Common myeloid progenitor, CD34-positive (primary cell): ENCODE measurements at regions not wholly inside any gene's neighbourhood (a gene's known extent, or its start where the extent isn't known, plus 50 kb on each side); places are given as distances from the start of the nearest gene placed in this dataset.

Experiments used
- CTCF ChIA-PET: fragments of 350-600 bp; sonication (Branson Sonifier 250); formaldehyde crosslinking; loops from one replicate; lab custom pipeline; 2021; ENCODE audit warnings: antibody characterized with exemption; lab: Charles Lee
- POLR2A ChIA-PET: fragments of 350-600 bp; sonication (Branson Sonifier 250); formaldehyde crosslinking; loops from one replicate; lab custom pipeline; 2021; ENCODE audit warnings: antibody characterized with exemption; lab: Charles Lee
- DNase-seq, 3 donors: peaks; one replicate each; pipeline versions ENCODE4 v3.0.0 to v3.0.0-alpha.2; 2013
- H3K27ac ChIP-seq, 2 experiments: 1 replicate in 1 of 2; 2 replicates in 1 of 2; pipeline ENCODE4 v1.7.0; 2013; ENCODE audit warnings: inconsistent platforms in 2 of 2, low read length in 2 of 2, mild to moderate bottlenecking in 2 of 2, low read depth in 1 of 2, moderate library complexity in 1 of 2; ENCODE audit not compliant: severe bottlenecking in 2 of 2, insufficient read depth in 1 of 2, poor library complexity in 1 of 2
- H3K27me3 ChIP-seq, 5 experiments: replicated peaks in 2 of 5; 1 replicate in 3 of 5; 2 replicates in 2 of 5; pipeline versions ENCODE4 v1.6.1 to v1.7.0; 2013; ENCODE audit warnings: low read length in 4 of 5, mild to moderate bottlenecking in 2 of 5, moderate library complexity in 2 of 5, inconsistent platforms in 1 of 5; ENCODE audit not compliant: insufficient read depth in 5 of 5, control insufficient read depth in 4 of 5
- H3K36me3 ChIP-seq, 4 experiments: 1 replicate in 2 of 4; 2 replicates in 2 of 4; pipeline versions ENCODE4 v1.6.1 to v1.7.0; 2013; ENCODE audit warnings: low read length in 3 of 4, control low read depth in 1 of 4, mild to moderate bottlenecking in 1 of 4; ENCODE audit not compliant: control insufficient read depth in 4 of 4, insufficient read depth in 4 of 4
- H3K4me1 ChIP-seq, 4 experiments: 1 replicate in 3 of 4; 2 replicates in 1 of 4; pipeline versions ENCODE4 v1.6.1 to v1.7.1; 2013; ENCODE audit warnings: low read length in 3 of 4, mild to moderate bottlenecking in 3 of 4, control low read depth in 1 of 4, inconsistent platforms in 1 of 4, moderate library complexity in 1 of 4; ENCODE audit not compliant: control insufficient read depth in 4 of 4, insufficient read depth in 4 of 4; ENCODE audit errors: control extremely low read depth in 1 of 4
- H3K4me3 ChIP-seq, 7 experiments: 1 replicate in 4 of 7; 2 replicates in 3 of 7; pipeline versions ENCODE4 v1.5.1 to v1.7.0; 2013; ENCODE audit warnings: mild to moderate bottlenecking in 7 of 7, low read length in 6 of 7, moderate library complexity in 6 of 7, inconsistent platforms in 2 of 7, low read depth in 2 of 7, control low read depth in 1 of 7; ENCODE audit not compliant: insufficient read depth in 4 of 7, control insufficient read depth in 1 of 7; ENCODE audit errors: extremely low read depth in 1 of 7
- H3K9me3 ChIP-seq, 5 experiments: 1 replicate in 4 of 5; 2 replicates in 1 of 5; pipeline versions ENCODE4 v1.6.1 to v1.7.1; 2013; ENCODE audit warnings: low read length in 4 of 5, mild to moderate bottlenecking in 2 of 5, inconsistent platforms in 1 of 5, low read depth in 1 of 5, moderate library complexity in 1 of 5; ENCODE audit not compliant: control insufficient read depth in 4 of 5, insufficient read depth in 2 of 5; ENCODE audit errors: control extremely low read depth in 1 of 5
- WGBS: methylation state at CpG from one replicate; pipeline ENCODE4 v1.1.5; 2013; ENCODE audit not compliant: insufficient coverage; 5-methylcytosine and 5-hydroxymethylcytosine counted together

GRCh38 chr16:5838725-5839124 is 741.1 kb upstream of the EEF2KMT start:
- WGBS = 86% methylated on average over 1 of the region's 3 CpGs
- CTCF ChIA-PET = no interaction called here

GRCh38 chr16:5838071-5838470 is 740.5 kb upstream of the EEF2KMT start:
- H3K36me3 ChIP-seq = no peaks in the 10 kb centered on the region
- no peak overlapping the region for H3K27ac ChIP-seq
- no peaks in the 10 kb centered on the region for H3K9me3 ChIP-seq
- ChIA-PET POLR2A (no interaction called here), CTCF (no interaction called here)
- no peaks in the 10 kb centered on the region for H3K27me3 ChIP-seq
- no peak overlapping the region for H3K4me3 ChIP-seq
- DNase-seq = no peak
- 93% methylated on average over 6 of the region's 7 CpGs for WGBS
- no peaks in the 10 kb centered on the region for H3K4me1 ChIP-seq

More at GRCh38 chr16:5838725-5839124, 741.1 kb upstream of the EEF2KMT start:
- POLR2A ChIA-PET = no interaction called here
- no peaks in the 10 kb centered on the region for H3K27me3 ChIP-seq
- H3K4me1 ChIP-seq = no peaks in the 10 kb centered on the region
- H3K4me3 ChIP-seq = no peak overlapping the region
- H3K9me3 ChIP-seq = no peaks in the 10 kb centered on the region
- no peaks in the 10 kb centered on the region for H3K36me3 ChIP-seq
- DNase-seq = no peak
- no peak overlapping the region for H3K27ac ChIP-seq

- POLR2A ChIA-PET = no interaction called here
- Histone ChIP-seq H3K27me3 (no peaks in the 10 kb centered on the region), H3K4me1 (no peaks in the 10 kb centered on the region), H3K9me3 (peaks cover 0 to 1% (median 0%) of the 10 kb centered on the region in 5 experiments), H3K27ac (no peak overlapping the region), H3K36me3 (no peaks in the 10 kb centered on the region), H3K4me3 (no peak overlapping the region)
- WGBS = 96% methylated on average over 5 of the region's 8 CpGs
- CTCF ChIA-PET = interaction anchor here (0.6 kb wide), 1 partner anchor 1234 kb away, joined by 3 read pairs; no protein-coding TSS in a partner anchor
- DNase-seq = no peak
These were observed 739.5 kb upstream of the EEF2KMT start for GRCh38 chr16:5837007-5837670.

- ChIA-PET CTCF (no interaction called here), POLR2A (no interaction called here)
- no peak overlapping the region for H3K4me3 ChIP-seq
- peaks cover 0 to 1% (median 0%) of the 10 kb centered on the region in 5 experiments for H3K9me3 ChIP-seq
- H3K27me3 ChIP-seq = no peaks in the 10 kb centered on the region
- H3K27ac ChIP-seq = no peak overlapping the region
- 88% methylated on average over 8 of the region's 8 CpGs for WGBS
- no peaks in the 10 kb centered on the region for H3K36me3 ChIP-seq
- DNase-seq = no peak
- H3K4me1 ChIP-seq = no peaks in the 10 kb centered on the region
These were observed 738.3 kb upstream of the EEF2KMT start for GRCh38 chr16:5835876-5836275.

GRCh38 chr16:5826332-5826731 is 728.7 kb upstream of the EEF2KMT start:
- no peaks in the 10 kb centered on the region for H3K27me3 ChIP-seq
- no CpG with 5 or more reads among the region's 1 CpG for whole genome bisulfite sequencing
- H3K36me3 ChIP-seq = no peaks in the 10 kb centered on the region
- no peak overlapping the region for H3K27ac ChIP-seq
- CTCF ChIA-PET = no interaction called here
- H3K4me1 ChIP-seq = no peaks in the 10 kb centered on the region
- no peak for DNase-seq
- POLR2A ChIA-PET = no interaction called here
- H3K4me3 ChIP-seq = no peak overlapping the region
- no peaks in the 10 kb centered on the region for H3K9me3 ChIP-seq

GRCh38 chr16:5820472-5820871 is 722.9 kb upstream of the EEF2KMT start:
- Histone ChIP-seq H3K9me3 (no peaks in the 10 kb centered on the region), H3K36me3 (no peaks in the 10 kb centered on the region), H3K4me3 (no peak overlapping the region), H3K4me1 (no peaks in the 10 kb centered on the region), H3K27me3 (no peaks in the 10 kb centered on the region), H3K27ac (no peak overlapping the region)
- POLR2A ChIA-PET = no interaction called here
- DNase-seq = no peak
- WGBS = 87% methylated on average over 13 of the region's 13 CpGs
- CTCF ChIA-PET = no interaction called here

GRCh38 chr16:5815570-5816237 is 718.1 kb upstream of the EEF2KMT start:
- Histone ChIP-seq H3K9me3 (no peaks in the 10 kb centered on the region), H3K27ac (no peak overlapping the region), H3K4me3 (no peak overlapping the region), H3K4me1 (no peaks in the 10 kb centered on the region), H3K27me3 (no peaks in the 10 kb centered on the region), H3K36me3 (no peaks in the 10 kb centered on the region)
- no peak for DNase-seq
- WGBS = 69% methylated on average over 2 of the region's 6 CpGs
- POLR2A ChIA-PET = no interaction called here
- CTCF ChIA-PET = no interaction called here
